Glomerular endothelial cell (primary cell): ENCODE measurements at regions not wholly inside any gene's neighbourhood (a gene's known extent, or its start where the extent isn't known, plus 50 kb on each side); places are given as distances from the start of the nearest gene placed in this dataset.

Experiments
- DNase-seq: peaks from one replicate; pipeline ENCODE4 v3.0.0-alpha.2; 2011; ENCODE audit warnings: low read depth, low spot score; ENCODE audit errors: extremely low read depth

DNA sequence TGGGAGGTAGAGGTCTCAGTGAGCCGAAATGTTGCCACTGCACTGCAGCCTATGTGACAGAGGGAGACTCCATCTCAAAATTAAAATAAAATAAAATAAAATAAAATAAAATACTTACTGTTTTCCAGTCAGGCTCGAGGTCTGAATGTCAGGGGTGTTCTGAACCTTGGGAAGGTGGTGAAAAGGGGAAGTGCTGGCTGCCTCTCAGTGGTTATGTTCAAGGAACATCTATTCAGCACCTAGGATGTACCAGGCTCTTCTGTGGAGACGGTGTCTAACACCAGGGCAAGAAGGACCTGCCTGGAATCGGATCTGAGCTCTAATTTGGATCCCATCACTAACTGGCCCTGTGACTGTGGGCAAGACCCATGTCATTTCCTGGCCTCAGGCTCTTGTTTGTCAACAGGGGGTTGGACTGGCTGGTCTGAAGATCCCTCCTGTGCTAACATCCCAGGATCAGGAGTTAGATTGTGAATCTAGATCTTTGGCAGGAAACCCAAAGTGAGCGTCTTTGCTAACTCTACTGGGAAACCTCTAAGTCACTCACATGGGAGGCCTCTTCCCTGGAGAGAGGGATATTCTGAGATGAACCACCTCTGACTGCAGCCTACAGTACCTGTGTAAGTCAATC, 63.4 kb upstream of the SIRPG start:
- DNase-seq, result no peak

GRCh38 chr20:1720226-1720625, 62.6 kb upstream of the SIRPG start:
- DNase-seq, result no peak

DNA sequence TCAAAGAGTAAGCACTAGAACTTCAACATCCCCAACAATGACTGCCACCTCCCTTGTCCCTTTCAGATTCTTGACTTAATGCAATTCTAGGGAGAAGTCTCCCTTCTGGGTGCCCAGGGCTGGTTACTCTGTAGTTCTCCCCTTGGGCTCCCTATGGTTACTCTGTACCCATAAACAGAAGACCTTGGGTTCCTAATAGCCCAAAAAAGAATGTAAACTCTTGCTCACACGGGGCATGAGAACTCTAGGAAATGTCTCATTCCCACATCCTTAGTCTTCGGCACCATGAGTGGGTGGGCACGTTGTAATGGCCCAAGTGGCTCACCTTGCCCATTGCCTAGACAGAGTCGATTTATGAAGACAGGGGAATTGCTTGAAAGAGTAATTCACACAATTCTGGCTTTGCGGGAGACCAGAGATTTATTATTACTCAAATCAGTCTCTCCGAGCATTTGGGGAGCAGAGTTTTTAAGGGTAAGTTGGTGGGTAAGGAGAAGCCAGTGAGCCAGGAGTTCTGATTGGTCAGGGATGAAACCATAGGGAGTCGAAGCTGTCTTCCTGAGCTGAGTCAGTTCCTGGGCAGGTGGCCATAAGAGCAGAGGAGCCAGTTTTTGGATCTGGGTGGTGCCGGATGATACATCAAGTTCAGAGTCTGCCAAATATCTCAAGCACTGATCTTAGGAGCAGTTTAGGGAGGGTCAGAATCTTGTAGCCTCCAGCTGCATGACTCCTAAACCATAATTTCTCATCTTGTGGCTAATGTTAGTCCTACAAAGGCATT, 61.2 kb upstream of the SIRPG start:
- no peak for DNase-seq

DNA sequence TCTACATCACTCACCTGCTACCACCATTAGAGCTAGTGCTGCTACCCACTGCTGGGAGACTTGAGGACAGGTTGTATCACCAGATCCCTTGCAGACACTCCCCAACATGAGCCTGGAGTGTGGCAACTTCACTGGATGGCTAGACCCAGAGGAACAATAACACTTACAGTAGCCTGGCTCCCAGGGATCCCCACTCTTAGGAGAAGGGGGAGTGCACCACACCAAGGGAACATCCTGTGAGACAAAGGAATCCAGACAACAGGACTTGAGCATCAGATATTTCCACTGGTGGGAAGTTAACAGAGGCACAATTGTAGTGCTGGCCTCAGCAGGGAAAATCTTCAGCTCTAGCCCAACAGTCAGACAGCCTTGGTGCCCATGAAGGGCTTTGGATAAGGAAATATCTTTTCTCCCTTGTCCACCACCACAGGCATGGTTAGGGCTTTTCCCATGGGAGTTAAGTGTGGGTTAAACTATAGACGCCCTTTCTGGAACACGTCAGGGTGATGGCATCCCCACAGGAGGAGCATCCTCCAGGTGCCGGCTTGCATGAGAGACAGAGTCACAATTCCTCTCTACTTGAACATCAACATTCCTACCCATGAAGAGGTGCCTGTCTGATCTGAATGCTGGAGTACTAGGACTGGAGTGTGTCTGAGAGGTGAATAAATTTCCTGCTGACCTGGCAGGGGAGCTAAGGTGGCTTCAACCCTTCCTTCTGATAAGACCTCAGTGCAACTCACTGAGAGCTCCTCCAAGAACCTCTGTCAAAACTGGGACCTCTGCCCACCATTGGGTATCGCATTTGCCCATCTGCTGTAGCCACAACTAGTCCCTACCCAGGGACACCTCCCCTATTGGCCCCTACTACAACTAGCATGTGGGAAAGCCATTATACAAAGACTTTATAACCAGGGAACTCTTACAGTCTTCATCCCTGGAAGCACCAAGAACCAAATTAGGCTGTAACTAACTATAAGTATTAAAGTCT, 55.4 kb upstream of the SIRPG start:
- no peak for DNase-seq

DNA sequence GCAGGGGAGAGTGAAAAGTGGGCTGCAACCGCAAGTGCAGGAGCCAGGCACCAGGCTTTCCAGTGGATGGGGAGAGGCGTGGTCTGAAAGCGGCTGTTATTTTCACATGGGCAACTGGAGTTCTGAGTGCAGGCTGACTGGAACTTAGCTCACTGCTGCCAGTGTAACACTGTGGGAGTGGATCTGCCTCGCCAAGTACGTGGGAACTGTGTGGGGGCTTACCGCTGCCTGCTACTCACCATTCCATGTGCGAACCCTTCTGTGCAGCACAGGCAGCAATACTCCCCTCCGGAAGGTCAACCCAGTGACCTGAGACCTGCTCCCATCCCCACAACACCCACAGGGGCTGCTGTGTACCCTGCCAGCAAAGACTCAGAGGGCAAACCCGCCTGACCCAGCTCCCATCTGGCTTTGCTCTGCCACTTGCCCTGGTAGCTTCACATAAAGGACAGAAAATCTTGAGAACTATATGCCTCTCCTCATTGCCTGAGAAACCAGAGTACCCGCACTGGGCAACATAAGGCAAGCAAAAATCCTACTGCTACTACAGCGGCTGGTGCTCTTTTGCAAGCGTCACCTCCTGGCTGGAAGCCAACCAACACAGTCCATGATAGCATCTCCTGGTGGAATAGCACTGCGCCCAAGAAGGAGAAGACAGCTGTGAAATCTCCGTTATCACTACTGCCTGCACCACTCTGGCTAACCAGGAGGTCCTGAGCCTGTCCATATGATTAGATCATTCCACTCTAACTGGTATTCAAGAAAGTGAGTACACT, 54.4 kb upstream of the SIRPG start:
- DNase-seq, result no peak

GRCh38 chr20:1711266-1711665, 53.7 kb upstream of the SIRPG start:
- DNase-seq, result no peak

GRCh38 chr20:1710484-1710883, 52.9 kb upstream of the SIRPG start:
- no peak for DNase-seq

DNA sequence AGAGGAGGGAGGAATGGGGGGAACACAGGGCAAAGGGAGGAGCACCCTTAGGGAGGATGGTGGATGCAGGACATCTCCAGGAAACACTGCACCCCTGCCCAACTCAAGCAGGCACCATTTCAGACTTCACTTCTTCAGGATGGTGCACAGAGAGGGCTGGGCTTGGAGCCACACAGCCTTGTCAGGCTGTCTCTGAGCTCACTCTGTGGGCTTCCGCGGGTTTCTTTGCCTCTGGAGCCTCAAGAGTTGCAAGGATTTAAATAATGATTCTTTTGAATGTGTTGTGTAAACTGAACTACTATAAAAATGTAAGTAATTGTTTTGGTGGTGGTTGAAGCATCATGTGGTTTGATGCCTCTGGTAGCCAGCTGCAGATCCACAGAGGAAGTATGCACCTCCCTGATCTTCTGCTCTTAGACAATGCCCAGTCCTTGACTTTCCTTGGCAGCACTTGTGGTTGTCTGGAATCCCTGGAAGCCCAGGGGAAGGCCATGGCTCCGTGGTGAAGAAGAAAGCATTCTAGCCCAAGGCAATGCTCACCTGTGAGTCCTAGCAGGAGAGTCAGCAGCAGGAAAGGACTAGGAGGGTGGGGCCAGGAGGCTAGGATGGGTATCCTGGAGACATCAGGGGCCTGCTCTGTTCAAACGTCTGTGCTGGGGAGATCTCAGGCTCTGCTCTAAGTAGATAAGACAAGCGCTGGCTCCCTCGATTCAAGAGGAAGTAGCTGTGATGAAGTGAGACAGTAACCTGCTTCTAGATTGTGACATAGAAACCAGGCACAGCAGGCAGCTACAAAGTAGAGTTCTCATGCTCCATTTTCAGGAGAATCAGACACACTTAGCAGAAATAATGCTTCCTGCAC, 50.2 kb upstream of the SIRPG start:
- DNase-seq, result no peak
